SU-DHL-6 (cell line): ENCODE measurements at regions not wholly inside any gene's neighbourhood (a gene's known extent, or its start where the extent isn't known, plus 50 kb on each side); places are given as distances from the start of the nearest gene placed in this dataset.

Source experiments
- CTCF ChIP-seq: fragments of 200-600 bp; sonication (generic); IDR thresholded peaks from one replicate; pipeline ENCODE4 v1.5.1; 2017; ENCODE audit warnings: antibody characterized with exemption, mild to moderate bottlenecking, low read length, moderate library complexity; ENCODE audit not compliant: insufficient read depth, poor library complexity, severe bottlenecking
- EZH2phosphoT487 ChIP-seq: fragments of 200-600 bp; sonication (generic), shearing (Covaris generic); conservative IDR thresholded peaks from 2 replicates; pipeline ENCODE4 v1.6.1; 2018; ENCODE audit warnings: mild to moderate bottlenecking, antibody characterized with exemption, low read length, moderate library complexity, mixed read lengths

DNA sequence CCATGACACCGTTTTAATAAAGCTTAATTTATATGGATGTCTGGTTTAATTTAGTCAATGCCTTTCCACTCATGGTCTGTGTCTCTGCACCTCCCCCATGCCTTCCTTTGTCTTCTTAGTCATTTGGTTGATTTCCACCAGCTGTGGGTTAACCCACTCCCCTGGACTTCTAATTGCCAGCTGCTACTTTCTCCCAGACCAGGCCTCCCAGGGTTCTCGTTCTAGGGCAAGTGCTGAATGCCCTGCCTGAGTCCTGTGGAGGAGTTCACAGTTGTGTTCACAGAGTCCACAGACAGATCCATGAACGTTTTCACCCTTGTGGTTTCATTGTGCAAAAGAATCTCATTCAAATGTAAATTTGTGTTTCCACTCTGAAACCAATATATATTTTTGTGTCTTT lies 243.4 kb downstream of the NUF2 start:
- no peak for TF ChIP-seq CTCF
- no peak for TF ChIP-seq EZH2phosphoT487
